Loucy (cell line): ENCODE measurements at regions not wholly inside any gene's neighbourhood (a gene's known extent, or its start where the extent isn't known, plus 50 kb on each side); places are given as distances from the start of the nearest gene placed in this dataset.

ENCODE experiments used
- H2AFZ ChIP-seq: fragments of 200-600 bp; sonication (generic); 2 replicates; pipeline ENCODE4 v1.6.0; 2016; ENCODE audit warnings: antibody characterized with exemption, mild to moderate bottlenecking, low read length, moderate library complexity
- H3F3A ChIP-seq: fragments of 200-600 bp; 2 replicates; pipeline ENCODE4 v1.6.0; 2016; ENCODE audit warnings: antibody characterized with exemption, low read depth, mild to moderate bottlenecking
- H3K27me3 ChIP-seq: fragments of 200-600 bp; sonication (generic); 2 replicates; pipeline ENCODE4 v1.6.1; 2014; ENCODE audit warnings: low read length, mild to moderate bottlenecking; ENCODE audit not compliant: insufficient read depth, poor library complexity, severe bottlenecking
- H3K36me3 ChIP-seq: fragments of 200-600 bp; sonication (generic); 2 replicates; pipeline ENCODE4 v1.6.1; 2016; ENCODE audit warnings: low read length; ENCODE audit not compliant: insufficient read depth
- H3K4me1 ChIP-seq: fragments of 200-600 bp; sonication (generic); 2 replicates; pipeline ENCODE4 v1.5.1; 2014; ENCODE audit warnings: low read length, mild to moderate bottlenecking; ENCODE audit not compliant: insufficient read depth, poor library complexity, severe bottlenecking
- H3K4me2 ChIP-seq: fragments of 200-600 bp; sonication (generic); 2 replicates; pipeline ENCODE4 v1.6.0; 2014; ENCODE audit warnings: antibody characterized with exemption, low read length, low read depth, mild to moderate bottlenecking; ENCODE audit not compliant: poor library complexity, severe bottlenecking
- H3K4me3 ChIP-seq: fragments of 200-600 bp; sonication (generic); 2 replicates; pipeline ENCODE4 v1.5.1; 2014; ENCODE audit warnings: low read length, mild to moderate bottlenecking, mixed read lengths; ENCODE audit not compliant: poor library complexity, severe bottlenecking
- H3K79me2 ChIP-seq: fragments of 200-600 bp; sonication (generic); 2 replicates; pipeline ENCODE4 v1.6.1; 2014; ENCODE audit warnings: low read length; ENCODE audit not compliant: insufficient read depth
- H3K9ac ChIP-seq: fragments of 200-600 bp; sonication (generic); 2 replicates; pipeline ENCODE4 v1.6.0; 2014; ENCODE audit warnings: mild to moderate bottlenecking, low read depth, low read length, moderate library complexity; ENCODE audit not compliant: poor library complexity, severe bottlenecking
- H3K9me2 ChIP-seq: fragments of 200-600 bp; sonication (generic); replicated peaks from 2 replicates; pipeline ENCODE4 v1.6.1; 2016; ENCODE audit warnings: low read depth, low read length, mixed read lengths
- H3K9me3 ChIP-seq: fragments of 200-600 bp; sonication (generic); 2 replicates; pipeline ENCODE4 v1.6.1; 2014; ENCODE audit warnings: mild to moderate bottlenecking, antibody characterized with exemption, low read length, low read depth; ENCODE audit not compliant: insufficient read depth
- H4K20me1 ChIP-seq: fragments of 200-600 bp; sonication (generic); 2 replicates; pipeline ENCODE4 v1.6.0; 2014; ENCODE audit warnings: antibody characterized with exemption, low read length, mild to moderate bottlenecking; ENCODE audit not compliant: insufficient read depth, poor library complexity, severe bottlenecking
- EZH2phosphoT487 ChIP-seq: fragments of 200-600 bp; IDR thresholded peaks from 2 replicates; pipeline ENCODE4 v1.6.1; 2018; ENCODE audit warnings: antibody characterized with exemption, mild to moderate bottlenecking, moderate library complexity, borderline replicate concordance
- TF ChIP-seq, protein P1 (sequence below): fragments of 200-600 bp; sonication (generic); conservative IDR thresholded peaks from 2 replicates; pipeline ENCODE4 v1.5.1; 2014; ENCODE audit warnings: mild to moderate bottlenecking, antibody characterized with exemption, low read length

DNA sequence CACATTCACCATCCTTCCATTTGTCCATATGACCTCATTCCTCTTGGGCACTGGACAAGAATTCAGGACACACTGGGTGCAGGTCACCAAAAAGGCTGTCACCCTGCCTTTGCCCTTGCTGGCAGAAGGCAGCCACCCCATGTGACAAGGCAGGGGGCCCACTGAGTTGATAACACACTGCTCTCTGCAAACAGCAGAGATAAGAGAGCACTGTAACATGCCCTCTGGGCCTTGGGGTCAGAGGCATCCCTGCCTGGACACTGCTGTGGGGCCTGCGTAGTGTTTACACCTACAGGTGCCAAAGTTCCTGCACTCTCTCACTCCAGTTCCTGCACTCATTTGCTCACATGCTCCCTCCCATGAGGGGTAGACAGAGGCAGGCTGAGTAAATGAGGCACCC is 344.7 kb upstream of the TCF4 start:
- no peaks in the 10 kb centered on the region for H3F3A ChIP-seq
- no peaks in the 10 kb centered on the region for H3K79me2 ChIP-seq
- H3K4me1 ChIP-seq: no peaks in the 10 kb centered on the region
- no peaks in the 10 kb centered on the region for H3K27me3 ChIP-seq
- H3K9me2 ChIP-seq: no peaks in the 10 kb centered on the region
- H3K9me3 ChIP-seq: peaks cover 8% of the 10 kb centered on the region; the same call in 1 of the 2 replicates
- no peak overlapping the region for H3K4me3 ChIP-seq
- no peak overlapping the region for H3K4me2 ChIP-seq
- H3K36me3 ChIP-seq: no peaks in the 10 kb centered on the region
- no peak overlapping the region for H2AFZ ChIP-seq
- no peak overlapping the region for H3K9ac ChIP-seq
- H4K20me1 ChIP-seq: no peaks in the 10 kb centered on the region
- TF ChIP-seq, protein P1, sequence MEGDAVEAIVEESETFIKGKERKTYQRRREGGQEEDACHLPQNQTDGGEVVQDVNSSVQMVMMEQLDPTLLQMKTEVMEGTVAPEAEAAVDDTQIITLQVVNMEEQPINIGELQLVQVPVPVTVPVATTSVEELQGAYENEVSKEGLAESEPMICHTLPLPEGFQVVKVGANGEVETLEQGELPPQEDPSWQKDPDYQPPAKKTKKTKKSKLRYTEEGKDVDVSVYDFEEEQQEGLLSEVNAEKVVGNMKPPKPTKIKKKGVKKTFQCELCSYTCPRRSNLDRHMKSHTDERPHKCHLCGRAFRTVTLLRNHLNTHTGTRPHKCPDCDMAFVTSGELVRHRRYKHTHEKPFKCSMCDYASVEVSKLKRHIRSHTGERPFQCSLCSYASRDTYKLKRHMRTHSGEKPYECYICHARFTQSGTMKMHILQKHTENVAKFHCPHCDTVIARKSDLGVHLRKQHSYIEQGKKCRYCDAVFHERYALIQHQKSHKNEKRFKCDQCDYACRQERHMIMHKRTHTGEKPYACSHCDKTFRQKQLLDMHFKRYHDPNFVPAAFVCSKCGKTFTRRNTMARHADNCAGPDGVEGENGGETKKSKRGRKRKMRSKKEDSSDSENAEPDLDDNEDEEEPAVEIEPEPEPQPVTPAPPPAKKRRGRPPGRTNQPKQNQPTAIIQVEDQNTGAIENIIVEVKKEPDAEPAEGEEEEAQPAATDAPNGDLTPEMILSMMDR: no peak
- TF ChIP-seq EZH2phosphoT487: no peak

DNA sequence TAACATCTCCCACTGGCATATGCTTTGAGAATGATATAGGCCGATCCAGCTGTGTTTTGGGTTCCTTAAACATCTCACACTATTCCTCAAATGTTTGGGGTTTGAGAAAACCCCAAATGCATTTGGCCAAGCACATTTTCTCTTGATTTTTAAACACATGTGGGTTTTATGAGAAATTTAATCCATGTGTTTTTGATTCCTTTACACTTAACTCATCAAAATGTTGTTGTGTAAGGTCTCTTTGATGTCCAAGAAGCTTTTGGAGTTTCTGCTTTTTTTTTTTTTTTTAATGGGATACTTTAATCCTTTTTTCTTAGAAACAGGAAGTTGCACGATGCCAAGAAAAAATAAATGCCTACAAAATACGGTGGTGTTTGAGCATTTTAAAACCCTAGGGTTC is 339.8 kb upstream of the TCF4 start:
- H3K4me2 ChIP-seq: no peak overlapping the region
- no peak overlapping the region for H2AFZ ChIP-seq
- H3F3A ChIP-seq: no peaks in the 10 kb centered on the region
- H3K4me1 ChIP-seq: no peaks in the 10 kb centered on the region
- H3K9ac ChIP-seq: no peak overlapping the region
- no peaks in the 10 kb centered on the region for H3K36me3 ChIP-seq
- H3K9me2 ChIP-seq: no peaks in the 10 kb centered on the region
- no peaks in the 10 kb centered on the region for H3K27me3 ChIP-seq
- no peak overlapping the region for H3K4me3 ChIP-seq
- H3K79me2 ChIP-seq: no peaks in the 10 kb centered on the region
- TF ChIP-seq EZH2phosphoT487: no peak
- TF ChIP-seq, protein P1: no peak
- no peaks in the 10 kb centered on the region for H3K9me3 ChIP-seq
- H4K20me1 ChIP-seq: no peaks in the 10 kb centered on the region

DNA sequence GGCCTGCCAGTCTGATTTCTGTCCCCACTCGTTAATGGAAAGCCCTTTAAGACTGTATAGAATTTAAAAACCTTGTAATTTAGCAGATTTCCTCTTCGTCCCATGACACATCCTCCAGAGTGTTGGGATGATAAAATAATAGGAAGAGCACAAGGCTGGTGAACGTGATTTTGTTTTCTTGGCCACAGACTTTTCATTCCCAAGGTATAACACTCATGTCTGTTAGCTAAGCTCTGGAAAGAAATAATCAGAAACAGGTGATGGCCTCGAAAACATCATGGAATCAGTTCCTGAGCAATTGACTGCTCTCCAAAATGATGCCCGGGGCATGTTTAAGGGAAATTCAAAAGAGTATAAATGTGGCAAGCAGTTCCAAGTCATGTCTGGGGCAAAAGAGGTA is 337.8 kb upstream of the TCF4 start:
- Histone ChIP-seq H2AFZ (no peak overlapping the region), H3K4me3 (no peak overlapping the region)
- TF ChIP-seq, protein P1: no peak
- TF ChIP-seq EZH2phosphoT487: no peak

More for the DNA sequence above, 337.8 kb upstream of the TCF4 start:
- H3K4me2 ChIP-seq: no peak overlapping the region
- no peak overlapping the region for H3K9ac ChIP-seq
- H3K36me3 ChIP-seq: no peaks in the 10 kb centered on the region
- H3K27me3 ChIP-seq: no peaks in the 10 kb centered on the region
- no peaks in the 10 kb centered on the region for H3K9me2 ChIP-seq
- H4K20me1 ChIP-seq: no peaks in the 10 kb centered on the region
- H3K9me3 ChIP-seq: no peaks in the 10 kb centered on the region
- H3K79me2 ChIP-seq: no peaks in the 10 kb centered on the region
- H3F3A ChIP-seq: no peaks in the 10 kb centered on the region
- H3K4me1 ChIP-seq: no peaks in the 10 kb centered on the region
